ENCODE measurements at regions not wholly inside any gene's neighbourhood (a gene's known extent, or its start where the extent isn't known, plus 50 kb on each side); places are given as distances from the start of the nearest gene placed in this dataset.

- TF ChIP-seq CTCF (IDR thresholded peaks at IDR 0.05 in 8 of 11, conservative IDR thresholded peaks at IDR 0.05 in 3 of 11) (no peak), POLR2A (IDR thresholded peaks at IDR 0.05) (no peak), POLR2AphosphoS5 (IDR thresholded peaks at IDR 0.05) (no peak)
These were observed 1005.4 kb downstream of the OLFM4 start for GRCh38 chr13:54034047-54034446.

All from spleen (tissue), 7 donors.